PC-9 (cell line): ENCODE measurements at regions not wholly inside any gene's neighbourhood (a gene's known extent, or its start where the extent isn't known, plus 50 kb on each side); places are given as distances from the start of the nearest gene placed in this dataset.

ENCODE experiments used
- EZH2 ChIP-seq: fragments of 200-600 bp; sonication (generic); IDR thresholded peaks from 2 replicates; pipeline ENCODE4 v1.8.0; 2017; ENCODE audit warnings: antibody characterized with exemption, low read depth
- TF ChIP-seq, protein P1 (sequence below): fragments of 200-600 bp; sonication (generic); conservative IDR thresholded peaks from 2 replicates; pipeline ENCODE4 v1.6.1; 2017; ENCODE audit warnings: mixed run types, antibody characterized with exemption, mild to moderate bottlenecking, moderate library complexity

- TF ChIP-seq, protein P1, sequence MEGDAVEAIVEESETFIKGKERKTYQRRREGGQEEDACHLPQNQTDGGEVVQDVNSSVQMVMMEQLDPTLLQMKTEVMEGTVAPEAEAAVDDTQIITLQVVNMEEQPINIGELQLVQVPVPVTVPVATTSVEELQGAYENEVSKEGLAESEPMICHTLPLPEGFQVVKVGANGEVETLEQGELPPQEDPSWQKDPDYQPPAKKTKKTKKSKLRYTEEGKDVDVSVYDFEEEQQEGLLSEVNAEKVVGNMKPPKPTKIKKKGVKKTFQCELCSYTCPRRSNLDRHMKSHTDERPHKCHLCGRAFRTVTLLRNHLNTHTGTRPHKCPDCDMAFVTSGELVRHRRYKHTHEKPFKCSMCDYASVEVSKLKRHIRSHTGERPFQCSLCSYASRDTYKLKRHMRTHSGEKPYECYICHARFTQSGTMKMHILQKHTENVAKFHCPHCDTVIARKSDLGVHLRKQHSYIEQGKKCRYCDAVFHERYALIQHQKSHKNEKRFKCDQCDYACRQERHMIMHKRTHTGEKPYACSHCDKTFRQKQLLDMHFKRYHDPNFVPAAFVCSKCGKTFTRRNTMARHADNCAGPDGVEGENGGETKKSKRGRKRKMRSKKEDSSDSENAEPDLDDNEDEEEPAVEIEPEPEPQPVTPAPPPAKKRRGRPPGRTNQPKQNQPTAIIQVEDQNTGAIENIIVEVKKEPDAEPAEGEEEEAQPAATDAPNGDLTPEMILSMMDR: no peak
- no peak for TF ChIP-seq EZH2
These were observed 55.1 kb upstream of the PRLR start for GRCh38 chr5:35285435-35285834.
